T-cell (primary cell): ENCODE measurements at regions not wholly inside any gene's neighbourhood (a gene's known extent, or its start where the extent isn't known, plus 50 kb on each side); places are given as distances from the start of the nearest gene placed in this dataset.

Experiments
- ATAC-seq, 4 experiments: fragments of 200-7000 bp in 3 of 4; fragments of 150-1000 bp in 1 of 4; cut with Tn5 transposase; replicated peaks in 1 of 4; 1 replicate in 3 of 4; 2 replicates in 1 of 4; pipeline ENCODE4 v1.10.0; 2021; ENCODE audit warnings: moderate library complexity in 3 of 4, mild to moderate bottlenecking in 2 of 4, moderate number of reproducible peaks in 1 of 4
- CTCF ChIA-PET, 2 donors: fragments of 300-600 bp; sonication (Branson Sonifier 250); formaldehyde crosslinking; loops; one replicate each; lab custom pipeline; 2022; ENCODE audit warnings: antibody characterized with exemption in 2 of 2; lab: Charles Lee
- POLR2A ChIA-PET, 2 donors: fragments of 300-600 bp; sonication (Branson Sonifier 250); formaldehyde crosslinking; loops; one replicate each; lab custom pipeline; 2022; ENCODE audit warnings: antibody characterized with exemption in 2 of 2; lab: Charles Lee
- DNase-seq, 35 experiments: peaks; one replicate each; pipeline versions ENCODE4 v3.0.0 to v3.0.0-alpha.2; 2013 to 2023
- H3K27ac ChIP-seq: one replicate; pipeline ENCODE4 v1.5.1; 2013; ENCODE audit warnings: low read length
- H3K27me3 ChIP-seq, 2 experiments: replicated peaks in 1 of 2; 1 replicate in 1 of 2; 2 replicates in 1 of 2; pipeline versions ENCODE4 v1.6.1 to v1.7.0; 2013; ENCODE audit warnings: low read length in 1 of 2, mixed read lengths in 1 of 2; ENCODE audit not compliant: control insufficient read depth in 2 of 2, insufficient read depth in 2 of 2; ENCODE audit errors: extremely low read depth in 1 of 2
- H3K36me3 ChIP-seq, 2 donors: 1 replicate in 1 of 2; 2 replicates in 1 of 2; pipeline versions ENCODE4 v1.6.1 to v1.7.0; 2013; ENCODE audit warnings: low read length in 1 of 2; ENCODE audit not compliant: control insufficient read depth in 2 of 2, insufficient read depth in 1 of 2; ENCODE audit errors: extremely low read depth in 1 of 2
- H3K4me1 ChIP-seq, 2 experiments: 1 replicate in 1 of 2; 2 replicates in 1 of 2; pipeline versions ENCODE4 v1.6.1 to v1.7.0; 2013; ENCODE audit warnings: low read length in 2 of 2, mixed read lengths in 1 of 2; ENCODE audit not compliant: insufficient read depth in 2 of 2, control insufficient read depth in 1 of 2; ENCODE audit errors: extremely low read depth in 1 of 2
- H3K4me3 ChIP-seq, 2 donors: 1 replicate in 1 of 2; 2 replicates in 1 of 2; pipeline versions ENCODE4 v1.5.1 to v1.7.0; 2013; ENCODE audit warnings: mild to moderate bottlenecking in 2 of 2, low read length in 1 of 2, moderate library complexity in 1 of 2; ENCODE audit not compliant: control insufficient read depth in 1 of 2; ENCODE audit errors: extremely low read depth in 1 of 2
- H3K9me3 ChIP-seq: 2 replicates; pipeline ENCODE4 v1.7.0; 2013
- H3K27ac Mint-ChIP-seq, 2 donors: one replicate each; pipeline ENCODE4 v1.8.0; 2020 to 2021; ENCODE audit warnings: mild to moderate bottlenecking in 2 of 2, mixed read lengths in 2 of 2
- H3K27me3 Mint-ChIP-seq, 2 donors: one replicate each; pipeline ENCODE4 v1.8.0; 2021 to 2022; ENCODE audit warnings: mixed read lengths in 2 of 2
- H3K36me3 Mint-ChIP-seq: one replicate; pipeline ENCODE4 v1.8.0; 2021; ENCODE audit warnings: mixed read lengths
- H3K4me1 Mint-ChIP-seq, 3 donors: one replicate each; pipeline ENCODE4 v1.8.0; 2020 to 2022; ENCODE audit warnings: mixed read lengths in 3 of 3, mild to moderate bottlenecking in 1 of 3
- H3K4me3 Mint-ChIP-seq, 3 donors: one replicate each; pipeline ENCODE4 v1.8.0; 2020 to 2022; ENCODE audit warnings: mild to moderate bottlenecking in 3 of 3, mixed read lengths in 3 of 3, moderate library complexity in 3 of 3
- H3K9me3 Mint-ChIP-seq, 3 donors: one replicate each; pipeline ENCODE4 v1.8.0; 2020 to 2022; ENCODE audit warnings: mixed read lengths in 3 of 3
- WGBS: methylation state at CpG from one replicate; pipeline ENCODE4 v1.1.5; 2013; ENCODE audit warnings: missing lambda C conversion rate; ENCODE audit not compliant: insufficient coverage; 5-methylcytosine and 5-hydroxymethylcytosine counted together

DNA sequence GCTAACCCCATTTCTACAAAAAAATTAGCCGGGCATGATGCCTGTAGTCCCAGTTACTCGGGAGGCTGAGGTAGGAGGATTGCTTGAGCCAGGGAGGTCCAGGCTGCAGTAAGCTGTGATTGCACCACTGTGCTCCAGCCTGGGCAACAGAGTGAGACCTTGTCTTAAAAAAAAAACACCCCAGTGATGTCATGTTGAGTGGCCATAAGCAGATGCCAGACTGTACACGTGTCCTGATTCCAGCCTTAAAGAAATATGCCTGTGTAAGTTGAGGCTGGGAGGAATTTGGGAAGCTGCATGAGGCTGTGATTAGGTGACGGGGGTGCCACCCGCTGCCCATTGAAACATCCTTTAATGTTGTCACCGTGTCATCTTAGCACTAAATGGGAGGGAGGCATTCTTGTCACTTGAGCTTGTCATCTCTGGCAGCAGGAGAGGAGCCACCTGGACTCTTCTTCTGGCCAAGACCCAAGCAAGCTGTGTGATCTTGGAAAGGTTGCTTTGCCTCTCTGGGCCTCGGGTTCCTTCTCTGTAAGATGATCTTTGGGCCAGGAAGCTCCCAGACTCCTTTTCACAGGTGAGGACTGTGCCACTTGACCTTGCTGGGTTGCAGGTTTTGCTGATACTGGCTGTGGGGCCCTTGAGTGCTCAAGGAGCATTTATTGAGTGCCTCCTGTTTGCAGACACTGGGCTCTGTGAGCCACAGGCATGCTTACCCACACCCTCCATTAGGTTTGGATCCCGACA lies 98.3 kb upstream of the CIBAR2 start:
- ATAC-seq (no peak), DNase-seq (no peak)
- ChIA-PET POLR2A (no interaction called here), CTCF (interaction anchor here in 1 of 2 donors (0.6 kb wide), 1 partner anchor 279 kb away, joined by 3 read pairs; no protein-coding TSS in a partner anchor)
- H3K27ac Mint-ChIP-seq: no peak overlapping the region
- Histone ChIP-seq H3K4me1 (no peaks in the 10 kb centered on the region), H3K9me3 (no peaks in the 10 kb centered on the region), H3K27me3 (peaks cover 0 to 21% of the 10 kb centered on the region in 2 experiments), H3K4me3 (no peak overlapping the region), H3K36me3 (no peaks in the 10 kb centered on the region), H3K27ac (no peak overlapping the region)
- no peaks in the 10 kb centered on the region for H3K36me3 Mint-ChIP-seq
- no peaks in the 10 kb centered on the region for H3K4me1 Mint-ChIP-seq
- H3K4me3 Mint-ChIP-seq: no peak overlapping the region
- 75% methylated on average over 5 of the region's 8 CpGs for WGBS
- H3K9me3 Mint-ChIP-seq: no peaks in the 10 kb centered on the region
- peaks cover 4 to 8% of the 10 kb centered on the region in 2 donors for H3K27me3 Mint-ChIP-seq

DNA sequence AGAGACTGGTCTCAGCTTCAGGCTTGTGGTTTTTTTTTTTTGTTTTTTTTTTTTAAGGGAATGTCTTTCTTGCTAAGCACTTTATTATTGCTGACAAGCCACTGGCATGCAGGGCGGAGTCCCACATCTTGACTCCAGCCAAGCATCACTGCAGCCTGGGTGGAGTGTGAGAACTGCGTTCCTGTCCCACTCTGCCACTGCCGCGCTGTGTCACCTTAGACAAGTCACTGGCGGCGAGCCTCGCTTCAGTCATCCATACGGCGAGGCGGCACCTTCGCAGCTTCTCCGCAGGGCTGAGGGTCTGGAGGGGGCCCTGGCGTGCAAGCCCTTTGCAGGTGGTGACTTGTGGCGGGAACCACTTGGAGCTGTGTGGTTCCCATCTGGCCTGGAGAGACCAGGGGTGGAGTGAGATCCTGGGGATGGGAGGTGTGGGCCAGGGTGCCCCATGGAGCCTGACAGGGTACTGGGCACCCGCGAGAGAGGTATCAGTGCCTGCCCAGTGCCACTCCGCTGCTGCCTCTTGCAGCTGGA lies 99.1 kb upstream of the CIBAR2 start:
- no peak overlapping the region for H3K4me3 Mint-ChIP-seq
- peaks cover 0 to 5% of the 10 kb centered on the region in 2 donors for H3K27me3 Mint-ChIP-seq
- H3K9me3 ChIP-seq: no peaks in the 10 kb centered on the region
- no peaks in the 10 kb centered on the region for H3K36me3 Mint-ChIP-seq
- no peak overlapping the region for H3K27ac ChIP-seq
- WGBS: 93% methylated on average over 14 of the region's 17 CpGs
- ChIA-PET CTCF (interaction anchor here in 1 of 2 donors (0.6 kb wide), 1 partner anchor 280 kb away, joined by 3 read pairs; no protein-coding TSS in a partner anchor), POLR2A (no interaction called here)
- no peak overlapping the region for H3K4me3 ChIP-seq
- peaks cover 0 to 14% of the 10 kb centered on the region in 2 experiments for H3K27me3 ChIP-seq
- ATAC-seq (no peak), DNase-seq (no peak)
- H3K36me3 ChIP-seq: no peaks in the 10 kb centered on the region
- no peaks in the 10 kb centered on the region for H3K4me1 ChIP-seq
- no peaks in the 10 kb centered on the region for H3K9me3 Mint-ChIP-seq
- no peaks in the 10 kb centered on the region for H3K4me1 Mint-ChIP-seq
- H3K27ac Mint-ChIP-seq: no peak overlapping the region

DNA sequence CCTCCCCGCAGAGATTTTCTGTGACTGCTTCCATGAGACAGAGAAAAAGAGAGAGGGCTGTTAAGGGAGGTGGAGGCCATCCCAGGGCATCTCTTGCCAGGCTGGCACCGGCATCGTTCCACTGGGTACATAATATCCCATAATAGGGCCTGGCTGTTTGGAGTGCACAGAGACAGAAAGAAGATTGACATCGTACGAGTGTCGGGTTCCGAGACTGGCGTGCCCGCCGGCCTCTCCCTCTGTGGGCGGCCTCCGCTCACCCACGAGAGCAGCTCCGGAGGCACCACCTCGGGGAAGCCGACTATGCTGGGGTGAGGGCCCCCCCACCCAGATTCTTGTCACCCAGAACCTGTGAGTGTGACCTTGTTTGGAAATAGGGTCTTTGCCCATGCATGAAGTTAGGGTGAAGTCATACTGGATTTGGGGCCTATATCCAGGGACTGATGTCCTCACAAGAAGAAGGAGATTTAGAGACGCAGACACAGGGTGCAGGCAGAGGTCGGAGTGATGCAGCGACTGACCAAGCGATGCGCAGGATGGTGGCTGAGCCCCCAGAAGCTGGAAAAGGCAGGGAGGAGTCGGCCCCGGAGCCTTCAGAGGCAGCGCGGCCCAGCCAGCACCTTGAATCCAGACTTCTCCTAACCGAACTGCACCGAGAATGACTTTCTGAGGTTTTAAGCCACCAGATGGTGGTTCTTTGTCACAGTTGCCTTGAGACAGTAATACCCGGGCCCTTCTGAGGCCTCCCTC lies 101.8 kb upstream of the CIBAR2 start:
- Histone ChIP-seq H3K4me3 (no peak overlapping the region), H3K9me3 (no peaks in the 10 kb centered on the region), H3K27me3 (peaks cover 0 to 4% of the 10 kb centered on the region in 2 experiments), H3K27ac (no peak overlapping the region), H3K36me3 (no peaks in the 10 kb centered on the region), H3K4me1 (no peaks in the 10 kb centered on the region)
- Mint-ChIP-seq H3K4me1 (no peaks in the 10 kb centered on the region), H3K27ac (no peak overlapping the region), H3K4me3 (no peak overlapping the region), H3K36me3 (no peaks in the 10 kb centered on the region), H3K9me3 (no peaks in the 10 kb centered on the region), H3K27me3 (peaks cover 0 to 8% of the 10 kb centered on the region in 2 donors)
- ChIA-PET POLR2A (no interaction called here), CTCF (no interaction called here)
- WGBS: 91% methylated on average over 22 of the region's 28 CpGs
- no peak for DNase-seq
- ATAC-seq: no peak

DNA sequence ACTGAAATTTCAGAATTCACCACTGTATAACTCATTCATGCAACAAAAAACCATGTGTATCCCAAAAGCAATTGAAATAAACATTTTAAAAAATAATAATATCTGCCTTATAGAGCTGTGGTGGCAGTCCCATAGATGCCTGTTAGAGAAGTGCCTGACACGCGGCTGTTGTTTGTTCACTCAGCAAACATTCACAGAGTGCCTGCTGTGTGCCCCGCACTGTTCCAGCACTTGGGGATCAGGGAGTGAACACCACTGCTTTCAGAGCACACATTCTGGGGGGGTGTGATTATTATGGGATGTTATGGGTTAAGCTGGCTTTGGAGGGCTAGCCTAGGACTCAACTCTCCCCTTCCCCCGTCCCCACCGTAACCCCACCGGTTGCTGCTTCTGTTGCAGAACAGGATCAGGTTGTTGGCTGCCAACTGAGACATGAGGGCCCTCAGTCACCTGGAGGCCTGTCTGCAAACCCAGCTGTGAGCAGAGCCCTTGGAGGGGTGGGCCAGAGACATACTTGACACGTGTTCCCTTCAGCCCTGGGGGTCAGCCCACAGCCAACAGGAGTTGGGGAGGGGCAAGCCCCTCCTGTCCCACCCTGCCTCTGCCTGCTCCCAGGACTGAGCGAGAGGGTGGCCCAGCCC lies 103.3 kb upstream of the CIBAR2 start:
- Mint-ChIP-seq H3K27ac (no peak overlapping the region), H3K9me3 (no peaks in the 10 kb centered on the region), H3K36me3 (no peaks in the 10 kb centered on the region), H3K4me1 (no peaks in the 10 kb centered on the region), H3K4me3 (no peak overlapping the region), H3K27me3 (peaks cover 0 to 10% of the 10 kb centered on the region in 2 donors)
- Histone ChIP-seq H3K27ac (no peak overlapping the region), H3K27me3 (peaks cover 0 to 7% of the 10 kb centered on the region in 2 experiments), H3K9me3 (no peaks in the 10 kb centered on the region), H3K4me3 (no peak overlapping the region), H3K36me3 (no peaks in the 10 kb centered on the region), H3K4me1 (no peaks in the 10 kb centered on the region)
- no peak for ATAC-seq
- ChIA-PET POLR2A (no interaction called here), CTCF (interaction anchor here in 1 of 2 donors (1.1 kb wide), 1 partner anchor 38 kb away, joined by 3 read pairs; no protein-coding TSS in a partner anchor)
- DNase-seq: no peak
- 88% methylated on average over 7 of the region's 8 CpGs for WGBS

DNA sequence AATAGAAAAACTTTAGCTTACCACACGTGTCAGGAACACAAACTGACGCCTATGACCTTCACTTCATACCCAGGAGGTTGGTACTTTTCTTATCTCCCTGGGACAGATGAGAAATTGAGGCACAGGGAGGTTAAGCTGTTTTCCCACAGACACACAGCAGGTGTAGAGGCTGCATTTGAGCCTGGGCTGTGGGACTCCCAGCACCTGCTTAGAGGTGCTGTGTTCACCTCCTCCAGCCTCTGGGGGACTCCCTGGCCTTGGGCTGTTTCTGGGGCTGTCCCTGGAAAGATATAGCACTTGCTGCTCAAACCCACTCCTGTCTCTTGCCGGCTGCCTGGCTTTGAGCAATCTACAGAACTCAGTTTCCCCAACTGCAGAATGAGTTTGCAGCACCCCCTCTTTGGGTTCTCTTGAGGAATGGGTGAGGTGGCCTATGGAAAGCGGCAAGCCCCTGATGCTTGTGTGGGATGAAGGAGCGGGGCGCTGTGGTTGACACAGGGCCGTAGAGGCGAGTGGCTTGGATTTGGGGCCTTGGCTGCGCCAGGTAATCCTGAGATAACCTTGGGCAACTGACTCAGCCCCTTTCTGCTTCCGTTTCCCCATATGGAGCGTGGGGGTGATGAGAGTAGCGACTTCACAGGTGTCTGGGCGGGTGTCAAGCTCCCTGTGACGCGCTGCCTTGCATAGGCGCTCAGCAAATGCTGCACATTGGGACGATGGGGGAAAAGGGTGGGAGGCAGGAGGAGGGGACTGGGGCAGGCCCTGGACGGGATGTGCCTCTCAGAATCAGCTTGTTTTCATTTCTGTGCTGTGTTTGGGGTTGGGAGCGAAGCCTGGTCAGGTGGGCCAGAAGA lies 104.5 kb upstream of the CIBAR2 start:
- Histone ChIP-seq H3K9me3 (no peaks in the 10 kb centered on the region), H3K27ac (no peak overlapping the region), H3K36me3 (no peaks in the 10 kb centered on the region), H3K4me1 (no peaks in the 10 kb centered on the region), H3K27me3 (peaks cover 0 to 8% of the 10 kb centered on the region in 2 experiments), H3K4me3 (no peak overlapping the region)
- peaks cover 0 to 14% of the 10 kb centered on the region in 2 donors for H3K27me3 Mint-ChIP-seq
- ChIA-PET POLR2A (no interaction called here), CTCF (interaction anchor here in 1 of 2 donors (0.6 to 1.1 kb wide), 2 partner anchors 36 to 119 kb away, joined by 3 read pairs; no protein-coding TSS in a partner anchor)
- DNase-seq (no peak), ATAC-seq (no peak)
- H3K27ac Mint-ChIP-seq: no peak overlapping the region
- no peak overlapping the region for H3K4me3 Mint-ChIP-seq
- no peaks in the 10 kb centered on the region for H3K4me1 Mint-ChIP-seq
- H3K9me3 Mint-ChIP-seq: no peaks in the 10 kb centered on the region
- 74% methylated on average over 11 of the region's 19 CpGs for WGBS
- no peaks in the 10 kb centered on the region for H3K36me3 Mint-ChIP-seq
